Breast epithelium (tissue), 3 donors: ENCODE measurements at regions not wholly inside any gene's neighbourhood (a gene's known extent, or its start where the extent isn't known, plus 50 kb on each side); places are given as distances from the start of the nearest gene placed in this dataset.

Experiments
- POLR2A ChIP-seq: fragments of 450-650 bp; IDR thresholded peaks from one replicate; pipeline ENCODE4 v1.6.1; 2016; ENCODE audit warnings: antibody characterized with exemption, mild to moderate bottlenecking, moderate library complexity
- POLR2AphosphoS5 ChIP-seq, 3 donors: sonication (generic); formaldehyde crosslinking; IDR thresholded peaks; one replicate each; pipeline ENCODE4 v1.6.1; 2017; ENCODE audit warnings: antibody characterized with exemption in 3 of 3
- TF ChIP-seq, protein P1 (sequence below), 3 donors: fragments of 450-650 bp; IDR thresholded peaks; one replicate each; pipeline ENCODE4 v1.5.1; 2016 to 2017; ENCODE audit warnings: antibody characterized with exemption in 3 of 3, mild to moderate bottlenecking in 3 of 3, moderate library complexity in 3 of 3

DNA sequence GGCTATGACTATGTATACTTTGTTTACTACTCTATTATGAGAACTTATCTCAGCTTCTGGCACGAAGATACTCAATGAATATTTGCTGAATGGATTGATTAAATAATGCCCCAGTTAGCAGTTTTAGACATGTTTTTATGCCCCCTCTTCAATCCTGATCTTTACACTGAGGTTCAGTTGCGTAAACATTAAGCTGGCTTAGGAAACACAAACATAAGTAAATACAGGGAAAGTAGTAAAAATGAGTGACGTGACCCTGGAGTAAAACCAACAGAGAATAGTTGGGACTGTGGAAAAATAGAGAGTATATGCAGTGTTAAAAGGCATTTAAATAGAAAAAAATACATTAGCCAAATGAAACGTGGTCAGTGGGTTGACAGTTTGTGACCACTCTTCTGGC, 387.0 kb upstream of the ACTRT1 start:
- TF ChIP-seq, protein P1, sequence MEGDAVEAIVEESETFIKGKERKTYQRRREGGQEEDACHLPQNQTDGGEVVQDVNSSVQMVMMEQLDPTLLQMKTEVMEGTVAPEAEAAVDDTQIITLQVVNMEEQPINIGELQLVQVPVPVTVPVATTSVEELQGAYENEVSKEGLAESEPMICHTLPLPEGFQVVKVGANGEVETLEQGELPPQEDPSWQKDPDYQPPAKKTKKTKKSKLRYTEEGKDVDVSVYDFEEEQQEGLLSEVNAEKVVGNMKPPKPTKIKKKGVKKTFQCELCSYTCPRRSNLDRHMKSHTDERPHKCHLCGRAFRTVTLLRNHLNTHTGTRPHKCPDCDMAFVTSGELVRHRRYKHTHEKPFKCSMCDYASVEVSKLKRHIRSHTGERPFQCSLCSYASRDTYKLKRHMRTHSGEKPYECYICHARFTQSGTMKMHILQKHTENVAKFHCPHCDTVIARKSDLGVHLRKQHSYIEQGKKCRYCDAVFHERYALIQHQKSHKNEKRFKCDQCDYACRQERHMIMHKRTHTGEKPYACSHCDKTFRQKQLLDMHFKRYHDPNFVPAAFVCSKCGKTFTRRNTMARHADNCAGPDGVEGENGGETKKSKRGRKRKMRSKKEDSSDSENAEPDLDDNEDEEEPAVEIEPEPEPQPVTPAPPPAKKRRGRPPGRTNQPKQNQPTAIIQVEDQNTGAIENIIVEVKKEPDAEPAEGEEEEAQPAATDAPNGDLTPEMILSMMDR (IDR thresholded peaks at IDR 0.05), result no peak
- TF ChIP-seq POLR2A, result no peak
- TF ChIP-seq POLR2AphosphoS5 (IDR thresholded peaks at IDR 0.05), result no peak
